H1 (cell line): ENCODE measurements at regions not wholly inside any gene's neighbourhood (a gene's known extent, or its start where the extent isn't known, plus 50 kb on each side); places are given as distances from the start of the nearest gene placed in this dataset.
A peak's percentile ranks its signal among the peaks of the same experiment; 100 is the strongest.

Experiments used
- CTCF ChIA-PET: fragments of 300-600 bp; sonication (Branson Sonifier 250); formaldehyde crosslinking; loops from one replicate; lab custom pipeline; 2021; ENCODE audit not compliant: partially characterized antibody; lab: Charles Lee
- POLR2A ChIA-PET: fragments of 300-600 bp; sonication (Branson Sonifier 250); formaldehyde crosslinking; loops from one replicate; lab custom pipeline; 2021; ENCODE audit warnings: inconsistent platforms; ENCODE audit not compliant: partially characterized antibody; lab: Charles Lee
- DNase-seq, 2 experiments: peaks; one replicate each; pipeline versions ENCODE4 v3.0.0 to v3.0.0-alpha.2; 2010 to 2022; ENCODE audit warnings: low spot score in 2 of 2, low read depth in 1 of 2, mixed read lengths in 1 of 2
- FAIRE-seq: peaks from 2 replicates; lab custom pipeline; 2011; peaks lifted over from hg19 to GRCh38; lab: Jason Lieb, UNC
- H2AFZ ChIP-seq: 2 replicates; pipeline ENCODE4 v1.8.1; 2012; ENCODE audit warnings: low read length, inconsistent platforms
- H2AK5ac ChIP-seq: 2 replicates; pipeline ENCODE4 v1.6.1; 2013; ENCODE audit warnings: low read depth, low read length
- H2BK120ac ChIP-seq: replicated peaks from 2 replicates; pipeline ENCODE3; 2013; ENCODE audit warnings: low read depth, low read length, inconsistent platforms
- H2BK12ac ChIP-seq: 2 replicates; pipeline ENCODE4 v1.6.1; 2013; ENCODE audit warnings: low read depth, low read length
- H2BK15ac ChIP-seq: 2 replicates; pipeline ENCODE4 v1.6.1; 2013; ENCODE audit warnings: low read length
- H2BK20ac ChIP-seq: 2 replicates; pipeline ENCODE4 v1.6.1; 2013; ENCODE audit warnings: low read length
- H2BK5ac ChIP-seq: 2 replicates; pipeline ENCODE4 v1.6.1; 2013; ENCODE audit warnings: low read depth, low read length
- H3K14ac ChIP-seq: 2 replicates; pipeline ENCODE4 v1.6.1; 2013; ENCODE audit warnings: inconsistent platforms; ENCODE audit not compliant: insufficient read length
- H3K18ac ChIP-seq: 2 replicates; pipeline ENCODE4 v1.6.1; 2013; ENCODE audit warnings: low read length; ENCODE audit errors: extremely low read depth
- H3K23ac ChIP-seq: 2 replicates; pipeline ENCODE4 v1.6.1; 2013; ENCODE audit warnings: inconsistent platforms; ENCODE audit not compliant: insufficient read length
- H3K23me2 ChIP-seq: 2 replicates; pipeline ENCODE4 v1.6.1; 2013; ENCODE audit warnings: low read depth, low read length
- H3K27ac ChIP-seq: 2 replicates; pipeline ENCODE4 v1.6.1; 2011; ENCODE audit warnings: low read depth, low read length, inconsistent platforms
- H3K27me3 ChIP-seq, 4 experiments: replicated peaks in 1 of 4; 1 replicate in 1 of 4; 2 replicates in 3 of 4; pipeline versions ENCODE4 v1.6.1 to v1.8.1; 2011 to 2013; ENCODE audit warnings: low read length in 3 of 4, mild to moderate bottlenecking in 3 of 4, inconsistent platforms in 2 of 4, mixed read lengths in 2 of 4, moderate library complexity in 1 of 4; ENCODE audit not compliant: control insufficient read depth in 3 of 4, insufficient read depth in 3 of 4; ENCODE audit errors: extremely low read depth in 1 of 4
- H3K36me3 ChIP-seq, 4 experiments: 2 replicates each; pipeline versions ENCODE4 v1.6.1 to v1.8.1; 2011 to 2013; ENCODE audit warnings: mild to moderate bottlenecking in 4 of 4, low read length in 3 of 4, moderate library complexity in 2 of 4, control low read depth in 1 of 4, inconsistent platforms in 1 of 4; ENCODE audit not compliant: insufficient read depth in 4 of 4, control insufficient read depth in 2 of 4
- H3K4ac ChIP-seq: replicated peaks from 2 replicates; pipeline ENCODE3; 2013; ENCODE audit warnings: low read length, low read depth, mixed read lengths, inconsistent platforms; ENCODE audit not compliant: insufficient read length
- H3K4me1 ChIP-seq, 4 experiments: replicated peaks in 1 of 4; 1 replicate in 1 of 4; 2 replicates in 3 of 4; pipeline versions ENCODE4 v1.6.1 to v1.8.1; 2011 to 2013; ENCODE audit warnings: low read length in 3 of 4, inconsistent platforms in 2 of 4, mixed read lengths in 1 of 4; ENCODE audit not compliant: insufficient read depth in 4 of 4, control insufficient read depth in 3 of 4
- H3K4me2 ChIP-seq, 2 experiments: 2 replicates each; pipeline versions ENCODE4 v1.6.1 to v1.8.1; 2011 to 2013; ENCODE audit warnings: low read depth in 2 of 2, low read length in 2 of 2, control low read depth in 1 of 2, inconsistent platforms in 1 of 2, mild to moderate bottlenecking in 1 of 2; ENCODE audit not compliant: insufficient read depth in 1 of 2
- H3K4me3 ChIP-seq, 4 experiments: fragments of 200-600, 300-600 bp in 1 of 4; sonication (generic), shearing (Covaris generic), sonication (Bioruptor Twin) in 1 of 4; 2 replicates each; pipeline versions ENCODE4 v1.5.1 to v1.8.1; 2011 to 2016; ENCODE audit warnings: low read length in 4 of 4, low read depth in 3 of 4, control low read depth in 2 of 4, inconsistent platforms in 2 of 4, mild to moderate bottlenecking in 2 of 4, mixed read lengths in 1 of 4, moderate library complexity in 1 of 4; ENCODE audit not compliant: insufficient read depth in 2 of 4; ENCODE audit errors: extremely low read depth in 1 of 4
- H3K56ac ChIP-seq: replicated peaks from 2 replicates; pipeline ENCODE3; 2013; ENCODE audit warnings: low read depth, mild to moderate bottlenecking, mixed read lengths, low read length, inconsistent platforms; ENCODE audit not compliant: insufficient read length
- H3K79me1 ChIP-seq: 2 replicates; pipeline ENCODE4 v1.6.1; 2013; ENCODE audit warnings: low read depth, low read length, control low read depth
- H3K79me2 ChIP-seq, 2 experiments: 2 replicates each; pipeline versions ENCODE4 v1.6.1 to v1.8.1; 2012 to 2013; ENCODE audit warnings: low read length in 2 of 2, mild to moderate bottlenecking in 2 of 2, inconsistent platforms in 1 of 2; ENCODE audit not compliant: insufficient read depth in 2 of 2, control insufficient read depth in 1 of 2
- H3K9ac ChIP-seq, 4 experiments: replicated peaks in 1 of 4; 1 replicate in 1 of 4; 2 replicates in 3 of 4; pipeline versions ENCODE4 v1.6.1 to v1.8.1; 2011 to 2013; ENCODE audit warnings: low read depth in 3 of 4, low read length in 3 of 4, control low read depth in 2 of 4, mild to moderate bottlenecking in 2 of 4, moderate library complexity in 2 of 4, inconsistent platforms in 1 of 4; ENCODE audit errors: extremely low read depth in 1 of 4
- H3K9me3 ChIP-seq, 2 experiments: 2 replicates each; pipeline versions ENCODE4 v1.6.1 to v1.8.1; 2012 to 2013; ENCODE audit warnings: mild to moderate bottlenecking in 2 of 2, moderate library complexity in 2 of 2, control low read depth in 1 of 2, inconsistent platforms in 1 of 2, low read depth in 1 of 2, low read length in 1 of 2, mixed read lengths in 1 of 2; ENCODE audit not compliant: insufficient read depth in 2 of 2
- H4K20me1 ChIP-seq, 2 experiments: replicated peaks in 1 of 2; 2 replicates each; pipeline versions ENCODE3 to v1.8.1; 2011 to 2013; ENCODE audit warnings: inconsistent platforms in 2 of 2, low read length in 2 of 2, mild to moderate bottlenecking in 1 of 2; ENCODE audit not compliant: insufficient read depth in 2 of 2, control insufficient read depth in 1 of 2
- H4K5ac ChIP-seq: 2 replicates; pipeline ENCODE4 v1.6.1; 2013; ENCODE audit warnings: low read length, low read depth, mixed read lengths, inconsistent platforms; ENCODE audit not compliant: insufficient read length
- H4K8ac ChIP-seq: 2 replicates; pipeline ENCODE4 v1.8.0; 2013; ENCODE audit warnings: mild to moderate bottlenecking, moderate library complexity, low read length, inconsistent platforms; ENCODE audit not compliant: insufficient read depth; ENCODE audit errors: extremely low read depth
- H4K91ac ChIP-seq: replicated peaks from 2 replicates; pipeline ENCODE3; 2013; ENCODE audit warnings: low read length, mixed read lengths, inconsistent platforms; ENCODE audit not compliant: insufficient read length
- CTCF ChIP-seq, 3 experiments: IDR thresholded peaks; 1 replicate in 2 of 3; 2 replicates in 1 of 3; pipeline versions ENCODE4 v1.5.1 to v1.6.1; 2011; ENCODE audit warnings: low read length in 3 of 3, mild to moderate bottlenecking in 3 of 3, inconsistent platforms in 2 of 3, low read depth in 1 of 3, moderate library complexity in 1 of 3; ENCODE audit not compliant: insufficient read depth in 1 of 3; ENCODE audit errors: control extremely low read depth in 1 of 3
- GTF2F1 ChIP-seq: IDR thresholded peaks from 2 replicates; pipeline ENCODE4 v1.6.1; 2012; ENCODE audit warnings: low read depth, low read length, improper control_type of control experiment, borderline replicate concordance
- KDM1A ChIP-seq: fragments of 200-600, 300-600 bp; sonication (generic); IDR thresholded peaks from 2 replicates; pipeline ENCODE4 v1.7.1; 2016; ENCODE audit warnings: mild to moderate bottlenecking, low read length, borderline replicate concordance
- RAD21 ChIP-seq, 2 experiments: IDR thresholded peaks in 1 of 2; conservative IDR thresholded peaks in 1 of 2; 2 replicates each; pipeline ENCODE4 v1.6.1; 2011; ENCODE audit warnings: low read depth in 2 of 2, low read length in 2 of 2, improper control_type of control experiment in 1 of 2, inconsistent platforms in 1 of 2, mild to moderate bottlenecking in 1 of 2, moderate library complexity in 1 of 2
- TEAD4 ChIP-seq: IDR thresholded peaks from 2 replicates; pipeline ENCODE4 v1.6.1; 2012; ENCODE audit warnings: low read depth, low read length, inconsistent platforms, mixed read lengths
- WGBS, 2 experiments: shearing (Covaris generic) in 1 of 2; methylation state at CpG; one replicate each; pipeline versions ENCODE4 v1.1.6 to v1.1.7; 2013 to 2015; ENCODE audit warnings: low lambda C conversion rate in 2 of 2, mixed read lengths in 2 of 2, inconsistent platforms in 1 of 2, low coverage in 1 of 2, missing lambda C conversion rate in 1 of 2; ENCODE audit not compliant: insufficient replicate concordance in 2 of 2, insufficient coverage in 1 of 2, insufficient read length in 1 of 2; ENCODE audit errors: extremely low coverage in 1 of 2, missing lambda C conversion rate in 1 of 2; 5-methylcytosine and 5-hydroxymethylcytosine counted together

DNA sequence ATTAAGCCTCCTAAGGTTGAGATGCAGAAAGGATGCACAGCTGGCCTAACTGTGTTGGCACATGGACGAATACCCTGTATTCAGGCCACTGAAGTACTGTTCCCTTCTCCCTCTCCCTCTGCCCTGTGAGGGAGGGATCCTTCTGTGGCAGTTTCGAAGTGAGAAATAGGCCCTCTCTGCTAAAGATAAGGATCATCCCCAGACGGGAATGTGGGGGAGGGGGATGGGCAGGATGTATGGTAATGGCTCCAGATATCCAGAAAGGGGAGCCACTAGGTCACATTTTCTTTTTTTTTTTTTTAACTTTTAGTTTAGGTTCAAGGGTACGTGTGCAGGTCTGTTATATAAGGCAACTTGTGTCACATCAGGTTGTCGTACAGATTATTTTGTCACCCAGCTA lies 463.1 kb downstream of the TBL1XR1 start:
- Histone ChIP-seq H3K18ac (no peak overlapping the region), H3K56ac (no peak overlapping the region), H3K4me2 (peak overlapping the region; percentile 19 to 36; a peak in 2 of 4 replicates), H2BK12ac (no peak overlapping the region), H3K79me2 (no peaks in the 10 kb centered on the region), H3K23ac (no peak overlapping the region), H4K20me1 (no peaks in the 10 kb centered on the region), H3K4me1 (peaks cover 2 to 6% (median 5%) of the 10 kb centered on the region in 4 experiments; a peak in 6 of 7 replicates), H3K23me2 (no peaks in the 10 kb centered on the region), H3K4me3 (no peak overlapping the region), H3K14ac (no peak overlapping the region), H2BK15ac (no peak overlapping the region), H3K9me3 (no peaks in the 10 kb centered on the region), H3K9ac (no peak overlapping the region), H3K27me3 (no peaks in the 10 kb centered on the region), H2AK5ac (no peak overlapping the region), H2BK20ac (no peak overlapping the region), H4K5ac (no peak overlapping the region), H3K36me3 (no peaks in the 10 kb centered on the region), H3K4ac (no peak overlapping the region), H2BK120ac (no peak overlapping the region), H4K91ac (no peak overlapping the region), H4K8ac (no peak overlapping the region), H3K79me1 (no peaks in the 10 kb centered on the region), H2BK5ac (no peak overlapping the region), H3K27ac (no peak overlapping the region), H2AFZ (peak overlapping the region; percentile 72)
- FAIRE-seq: no peak
- TF ChIP-seq GTF2F1: no peak
- TF ChIP-seq TEAD4: 0 out of 2 replicates have a peak, but pooled peaks have one; percentile 27
- TF ChIP-seq RAD21 (IDR thresholded peaks at IDR 0.05 in 1 of 2, conservative IDR thresholded peaks at IDR 0.05 in 1 of 2; ENCODE audit: low read depth in 2 of 2, low read length in 2 of 2): peak; percentile 40 to 44
- TF ChIP-seq CTCF (IDR thresholded peaks at IDR 0.05; ENCODE audit: control extremely low read depth in 1 of 3, insufficient read depth in 1 of 3, low read depth in 1 of 3, low read length in 3 of 3): peak in 2 of 3 experiments; percentile 8 to 17; a peak in 2 of 4 replicates
- TF ChIP-seq KDM1A: peak; percentile 82; the same call in 1 of the 2 replicates
- ChIA-PET POLR2A (no interaction called here), CTCF (interaction anchor here (1.1 to 1.7 kb wide), 3 partner anchors 11 to 80 kb away, joined by 3 to 6 read pairs (median 4); no protein-coding TSS in a partner anchor)
- DNase-seq: peak; percentile 9 to 56
- 67% methylated on average over 5 of the region's 5 CpGs; no CpG with 5 or more reads in 1 of the 2 experiments for WGBS, 2 experiments
